H1 (cell line): ENCODE measurements at regions not wholly inside any gene's neighbourhood (a gene's known extent, or its start where the extent isn't known, plus 50 kb on each side); places are given as distances from the start of the nearest gene placed in this dataset.

ENCODE experiments used
- CHD1 ChIP-seq: IDR thresholded peaks from 2 replicates; pipeline ENCODE4 v1.6.1; 2012; ENCODE audit warnings: low read depth, low read length, improper control_type of control experiment
- JUND ChIP-seq: IDR thresholded peaks from 2 replicates; pipeline ENCODE4 v1.6.1; 2011; ENCODE audit warnings: mild to moderate bottlenecking, improper control_type of control experiment, low read length
- KDM4A ChIP-seq: IDR thresholded peaks from one replicate; pipeline ENCODE4 v1.7.1; 2012; ENCODE audit warnings: low read depth, mild to moderate bottlenecking, moderate library complexity, low read length, inconsistent platforms; ENCODE audit not compliant: severe bottlenecking
- MAFK ChIP-seq: IDR thresholded peaks from 2 replicates; pipeline ENCODE4 v1.6.1; 2012; ENCODE audit warnings: low read depth, mild to moderate bottlenecking, improper control_type of control experiment, low read length
- RFX5 ChIP-seq: IDR thresholded peaks from 2 replicates; pipeline ENCODE4 v1.6.1; 2011; ENCODE audit warnings: low read depth, low read length, improper control_type of control experiment, borderline replicate concordance
- SAP30 ChIP-seq: fragments of 300-600 bp; sonication (generic); IDR thresholded peaks from 2 replicates; pipeline ENCODE4 v1.7.1; 2012; ENCODE audit warnings: low read length, moderate library complexity, mild to moderate bottlenecking, inconsistent platforms; ENCODE audit not compliant: insufficient read depth, insufficient replicate concordance
- SIN3A ChIP-seq, 2 experiments: IDR thresholded peaks in 1 of 2; conservative IDR thresholded peaks in 1 of 2; 2 replicates each; pipeline ENCODE4 v1.6.1; 2011 to 2012; ENCODE audit warnings: low read length in 2 of 2, improper control_type of control experiment in 1 of 2, low read depth in 1 of 2, mild to moderate bottlenecking in 1 of 2
- SIRT6 ChIP-seq: IDR thresholded peaks from one replicate; pipeline ENCODE4 v1.7.1; 2012; ENCODE audit warnings: low read length, inconsistent platforms
- TAF7 ChIP-seq: optimal IDR thresholded peaks from 2 replicates; pipeline ENCODE3; 2011; ENCODE audit warnings: low read depth, mild to moderate bottlenecking, inconsistent platforms, low read length, moderate library complexity, borderline replicate concordance
- TF ChIP-seq, protein P1 (sequence below): fragments of 300-600 bp; sonication (generic); IDR thresholded peaks from 2 replicates; pipeline ENCODE4 v1.7.1; 2012; ENCODE audit warnings: low read length, moderate library complexity, mild to moderate bottlenecking, inconsistent platforms; ENCODE audit not compliant: insufficient replicate concordance
- TF ChIP-seq, protein P2 (sequence below): IDR thresholded peaks from 2 replicates; pipeline ENCODE4 v1.6.1; 2011; ENCODE audit warnings: low read length, improper control_type of control experiment

DNA sequence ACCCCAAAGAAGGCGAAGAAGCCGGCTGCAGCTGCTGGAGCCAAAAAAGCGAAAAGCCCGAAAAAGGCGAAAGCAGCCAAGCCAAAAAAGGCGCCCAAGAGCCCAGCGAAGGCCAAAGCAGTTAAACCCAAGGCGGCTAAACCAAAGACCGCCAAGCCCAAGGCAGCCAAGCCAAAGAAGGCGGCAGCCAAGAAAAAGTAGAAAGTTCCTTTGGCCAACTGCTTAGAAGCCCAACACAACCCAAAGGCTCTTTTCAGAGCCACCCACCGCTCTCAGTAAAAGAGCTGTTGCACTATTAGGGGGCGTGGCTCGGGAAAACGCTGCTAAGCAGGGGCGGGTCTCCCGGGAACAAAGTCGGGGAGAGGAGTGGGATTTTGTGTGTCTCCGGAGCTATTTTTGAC is 69.6 kb downstream of the HFE start (continued):
- TF ChIP-seq, protein P1, sequence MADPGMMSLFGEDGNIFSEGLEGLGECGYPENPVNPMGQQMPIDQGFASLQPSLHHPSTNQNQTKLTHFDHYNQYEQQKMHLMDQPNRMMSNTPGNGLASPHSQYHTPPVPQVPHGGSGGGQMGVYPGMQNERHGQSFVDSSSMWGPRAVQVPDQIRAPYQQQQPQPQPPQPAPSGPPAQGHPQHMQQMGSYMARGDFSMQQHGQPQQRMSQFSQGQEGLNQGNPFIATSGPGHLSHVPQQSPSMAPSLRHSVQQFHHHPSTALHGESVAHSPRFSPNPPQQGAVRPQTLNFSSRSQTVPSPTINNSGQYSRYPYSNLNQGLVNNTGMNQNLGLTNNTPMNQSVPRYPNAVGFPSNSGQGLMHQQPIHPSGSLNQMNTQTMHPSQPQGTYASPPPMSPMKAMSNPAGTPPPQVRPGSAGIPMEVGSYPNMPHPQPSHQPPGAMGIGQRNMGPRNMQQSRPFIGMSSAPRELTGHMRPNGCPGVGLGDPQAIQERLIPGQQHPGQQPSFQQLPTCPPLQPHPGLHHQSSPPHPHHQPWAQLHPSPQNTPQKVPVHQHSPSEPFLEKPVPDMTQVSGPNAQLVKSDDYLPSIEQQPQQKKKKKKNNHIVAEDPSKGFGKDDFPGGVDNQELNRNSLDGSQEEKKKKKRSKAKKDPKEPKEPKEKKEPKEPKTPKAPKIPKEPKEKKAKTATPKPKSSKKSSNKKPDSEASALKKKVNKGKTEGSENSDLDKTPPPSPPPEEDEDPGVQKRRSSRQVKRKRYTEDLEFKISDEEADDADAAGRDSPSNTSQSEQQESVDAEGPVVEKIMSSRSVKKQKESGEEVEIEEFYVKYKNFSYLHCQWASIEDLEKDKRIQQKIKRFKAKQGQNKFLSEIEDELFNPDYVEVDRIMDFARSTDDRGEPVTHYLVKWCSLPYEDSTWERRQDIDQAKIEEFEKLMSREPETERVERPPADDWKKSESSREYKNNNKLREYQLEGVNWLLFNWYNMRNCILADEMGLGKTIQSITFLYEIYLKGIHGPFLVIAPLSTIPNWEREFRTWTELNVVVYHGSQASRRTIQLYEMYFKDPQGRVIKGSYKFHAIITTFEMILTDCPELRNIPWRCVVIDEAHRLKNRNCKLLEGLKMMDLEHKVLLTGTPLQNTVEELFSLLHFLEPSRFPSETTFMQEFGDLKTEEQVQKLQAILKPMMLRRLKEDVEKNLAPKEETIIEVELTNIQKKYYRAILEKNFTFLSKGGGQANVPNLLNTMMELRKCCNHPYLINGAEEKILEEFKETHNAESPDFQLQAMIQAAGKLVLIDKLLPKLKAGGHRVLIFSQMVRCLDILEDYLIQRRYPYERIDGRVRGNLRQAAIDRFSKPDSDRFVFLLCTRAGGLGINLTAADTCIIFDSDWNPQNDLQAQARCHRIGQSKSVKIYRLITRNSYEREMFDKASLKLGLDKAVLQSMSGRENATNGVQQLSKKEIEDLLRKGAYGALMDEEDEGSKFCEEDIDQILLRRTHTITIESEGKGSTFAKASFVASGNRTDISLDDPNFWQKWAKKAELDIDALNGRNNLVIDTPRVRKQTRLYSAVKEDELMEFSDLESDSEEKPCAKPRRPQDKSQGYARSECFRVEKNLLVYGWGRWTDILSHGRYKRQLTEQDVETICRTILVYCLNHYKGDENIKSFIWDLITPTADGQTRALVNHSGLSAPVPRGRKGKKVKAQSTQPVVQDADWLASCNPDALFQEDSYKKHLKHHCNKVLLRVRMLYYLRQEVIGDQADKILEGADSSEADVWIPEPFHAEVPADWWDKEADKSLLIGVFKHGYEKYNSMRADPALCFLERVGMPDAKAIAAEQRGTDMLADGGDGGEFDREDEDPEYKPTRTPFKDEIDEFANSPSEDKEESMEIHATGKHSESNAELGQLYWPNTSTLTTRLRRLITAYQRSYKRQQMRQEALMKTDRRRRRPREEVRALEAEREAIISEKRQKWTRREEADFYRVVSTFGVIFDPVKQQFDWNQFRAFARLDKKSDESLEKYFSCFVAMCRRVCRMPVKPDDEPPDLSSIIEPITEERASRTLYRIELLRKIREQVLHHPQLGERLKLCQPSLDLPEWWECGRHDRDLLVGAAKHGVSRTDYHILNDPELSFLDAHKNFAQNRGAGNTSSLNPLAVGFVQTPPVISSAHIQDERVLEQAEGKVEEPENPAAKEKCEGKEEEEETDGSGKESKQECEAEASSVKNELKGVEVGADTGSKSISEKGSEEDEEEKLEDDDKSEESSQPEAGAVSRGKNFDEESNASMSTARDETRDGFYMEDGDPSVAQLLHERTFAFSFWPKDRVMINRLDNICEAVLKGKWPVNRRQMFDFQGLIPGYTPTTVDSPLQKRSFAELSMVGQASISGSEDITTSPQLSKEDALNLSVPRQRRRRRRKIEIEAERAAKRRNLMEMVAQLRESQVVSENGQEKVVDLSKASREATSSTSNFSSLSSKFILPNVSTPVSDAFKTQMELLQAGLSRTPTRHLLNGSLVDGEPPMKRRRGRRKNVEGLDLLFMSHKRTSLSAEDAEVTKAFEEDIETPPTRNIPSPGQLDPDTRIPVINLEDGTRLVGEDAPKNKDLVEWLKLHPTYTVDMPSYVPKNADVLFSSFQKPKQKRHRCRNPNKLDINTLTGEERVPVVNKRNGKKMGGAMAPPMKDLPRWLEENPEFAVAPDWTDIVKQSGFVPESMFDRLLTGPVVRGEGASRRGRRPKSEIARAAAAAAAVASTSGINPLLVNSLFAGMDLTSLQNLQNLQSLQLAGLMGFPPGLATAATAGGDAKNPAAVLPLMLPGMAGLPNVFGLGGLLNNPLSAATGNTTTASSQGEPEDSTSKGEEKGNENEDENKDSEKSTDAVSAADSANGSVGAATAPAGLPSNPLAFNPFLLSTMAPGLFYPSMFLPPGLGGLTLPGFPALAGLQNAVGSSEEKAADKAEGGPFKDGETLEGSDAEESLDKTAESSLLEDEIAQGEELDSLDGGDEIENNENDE = no peak
- no peak for TF ChIP-seq MAFK
- peak; percentile 49 for TF ChIP-seq KDM4A
- TF ChIP-seq SIN3A (conservative IDR thresholded peaks at IDR 0.05 in 1 of 2, IDR thresholded peaks at IDR 0.05 in 1 of 2; ENCODE audit: low read depth in 1 of 2, low read length in 2 of 2) = peak; percentile 0 to 59; a peak in 2 of 4 replicates
- no peak; the same call in none of the 2 replicates for TF ChIP-seq CHD1
- peak; percentile 43 for TF ChIP-seq SAP30
- TF ChIP-seq RFX5 = no peak
- TF ChIP-seq, protein P2, sequence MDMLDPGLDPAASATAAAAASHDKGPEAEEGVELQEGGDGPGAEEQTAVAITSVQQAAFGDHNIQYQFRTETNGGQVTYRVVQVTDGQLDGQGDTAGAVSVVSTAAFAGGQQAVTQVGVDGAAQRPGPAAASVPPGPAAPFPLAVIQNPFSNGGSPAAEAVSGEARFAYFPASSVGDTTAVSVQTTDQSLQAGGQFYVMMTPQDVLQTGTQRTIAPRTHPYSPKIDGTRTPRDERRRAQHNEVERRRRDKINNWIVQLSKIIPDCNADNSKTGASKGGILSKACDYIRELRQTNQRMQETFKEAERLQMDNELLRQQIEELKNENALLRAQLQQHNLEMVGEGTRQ = peak; percentile 47
- peak; percentile 96 for TF ChIP-seq TAF7
- no peak for TF ChIP-seq JUND
- TF ChIP-seq SIRT6 = peak; percentile 97
